ENCODE measurements at regions not wholly inside any gene's neighbourhood (a gene's known extent, or its start where the extent isn't known, plus 50 kb on each side); places are given as distances from the start of the nearest gene placed in this dataset.
"Not testable (repeated sequence)": the region's sequence is repeated elsewhere in the genome, so short reads cannot be mapped to it uniquely, and the experiment has no call there.

DNA sequence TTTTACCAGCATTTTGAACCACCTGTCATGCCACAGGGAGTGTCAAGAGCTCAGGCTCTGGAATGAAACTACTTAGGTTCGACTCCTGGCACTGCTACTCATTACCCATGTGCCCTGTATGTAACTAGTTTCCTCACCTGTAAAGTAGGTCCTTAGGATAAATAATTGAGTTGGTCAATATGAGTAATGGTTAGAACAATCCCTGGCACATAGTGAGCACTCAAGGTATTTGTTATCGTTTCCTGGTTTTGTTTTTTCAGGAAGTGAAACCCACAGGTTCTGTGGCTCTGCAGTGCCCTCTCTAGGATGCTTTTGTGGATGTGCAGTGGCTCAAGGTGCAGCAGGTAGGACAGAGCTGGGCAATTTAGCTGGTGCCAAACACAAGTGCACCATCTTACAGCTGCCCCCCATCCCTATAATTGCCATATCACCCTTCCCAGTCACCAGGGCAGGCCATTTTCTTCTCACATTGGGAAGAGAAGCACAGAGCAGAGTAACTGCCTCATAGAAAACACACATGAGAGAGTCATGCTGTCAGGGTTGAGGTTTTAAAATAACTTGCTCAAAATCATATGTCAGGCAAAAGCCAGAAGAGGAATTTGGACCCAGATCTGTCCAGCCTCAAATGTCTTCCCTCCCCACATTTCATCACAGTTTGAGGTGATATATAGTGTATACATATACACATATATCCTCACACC, 297.5 kb downstream of the RPAP3 start:
- no peak for DNase-seq

GRCh38 chr12:47407463-47408129, 298.2 kb downstream of the RPAP3 start:
- DNase-seq = no peak

- DNase-seq = no peak
Observed at GRCh38 chr12:47403681-47404080, 302.1 kb downstream of the RPAP3 start.

DNA sequence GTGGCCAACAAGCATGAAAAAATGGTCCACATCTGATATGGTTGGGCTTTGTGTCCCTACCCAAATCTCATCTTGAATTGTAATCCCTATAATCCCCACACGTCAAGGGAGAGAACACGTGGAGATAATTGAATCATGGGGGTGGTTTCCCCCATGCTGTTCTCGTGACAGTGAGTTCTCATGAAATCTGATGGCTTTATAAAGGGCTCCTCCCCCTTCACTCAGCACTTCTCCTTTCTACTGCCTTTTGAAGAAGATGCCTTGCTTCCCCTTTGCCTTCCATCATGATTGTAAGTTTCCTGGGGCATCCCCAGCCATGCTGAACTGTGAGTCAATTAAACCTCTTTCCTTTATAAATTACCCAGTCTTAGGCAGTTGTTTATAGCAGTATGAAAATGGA, 304.6 kb downstream of the RPAP3 start:
- DNase-seq = not testable (repeated sequence)

GRCh38 chr12:47400266-47400665, 305.6 kb downstream of the RPAP3 start:
- no peak for DNase-seq

DNA sequence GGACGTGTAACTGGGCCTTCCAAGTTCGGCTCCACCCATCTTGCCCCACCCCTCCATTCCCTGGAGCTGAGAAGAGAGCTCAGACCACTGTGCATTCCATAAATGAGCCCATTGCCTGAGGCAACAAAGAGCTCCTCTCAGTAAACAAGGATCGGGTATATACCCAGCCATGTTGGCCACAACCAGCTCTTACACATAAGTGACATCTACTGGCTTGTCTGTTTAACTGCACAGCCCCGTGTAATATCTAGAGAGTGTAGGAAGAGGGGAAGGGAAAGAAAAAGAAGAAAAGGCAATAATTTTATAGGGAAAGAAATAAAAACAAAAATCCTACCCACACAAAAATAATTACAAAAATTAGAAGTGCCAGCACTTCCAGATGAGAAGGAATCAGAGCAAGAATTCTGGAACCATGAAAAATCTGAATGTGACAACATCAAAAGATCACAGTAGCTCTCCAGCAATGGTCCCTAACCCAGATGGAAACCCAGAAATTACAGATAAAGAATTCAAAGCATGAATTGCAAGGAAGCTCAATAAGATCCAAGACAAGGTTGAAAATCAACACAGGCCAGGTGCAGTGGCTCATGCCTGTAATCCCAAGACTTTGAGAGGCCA, 308.1 kb downstream of the RPAP3 start:
- DNase-seq = peak in 1 of 2 experiments; percentile 6

GRCh38 chr12:47396902-47397663, 308.7 kb downstream of the RPAP3 start:
- DNase-seq = no peak

DNA sequence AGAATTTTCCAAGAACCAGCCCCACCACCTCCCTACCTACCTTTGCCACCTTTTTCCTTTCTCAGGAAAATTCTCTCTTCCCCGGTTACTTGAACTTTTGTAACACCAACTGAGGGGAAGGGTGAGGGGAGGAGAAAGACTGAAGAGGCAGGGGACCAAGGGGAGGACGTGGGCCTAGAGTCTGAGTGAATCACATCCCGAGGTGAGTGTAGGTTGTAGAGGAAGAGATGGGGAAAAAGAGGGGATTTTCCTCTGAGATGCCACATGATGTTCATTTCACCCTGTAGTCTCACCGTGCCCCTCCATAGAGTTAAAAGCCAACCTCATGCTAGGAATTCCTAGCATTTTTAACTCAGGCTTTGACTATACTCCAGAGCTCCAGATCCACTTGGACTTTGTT, 311.8 kb downstream of the RPAP3 start:
- no peak for DNase-seq

- no peak for DNase-seq
Observed at GRCh38 chr12:47393403-47393790, 312.4 kb downstream of the RPAP3 start.

GRCh38 chr12:47391566-47391965, 311.8 kb upstream of the AMIGO2 start:
- no peak for DNase-seq

DNA sequence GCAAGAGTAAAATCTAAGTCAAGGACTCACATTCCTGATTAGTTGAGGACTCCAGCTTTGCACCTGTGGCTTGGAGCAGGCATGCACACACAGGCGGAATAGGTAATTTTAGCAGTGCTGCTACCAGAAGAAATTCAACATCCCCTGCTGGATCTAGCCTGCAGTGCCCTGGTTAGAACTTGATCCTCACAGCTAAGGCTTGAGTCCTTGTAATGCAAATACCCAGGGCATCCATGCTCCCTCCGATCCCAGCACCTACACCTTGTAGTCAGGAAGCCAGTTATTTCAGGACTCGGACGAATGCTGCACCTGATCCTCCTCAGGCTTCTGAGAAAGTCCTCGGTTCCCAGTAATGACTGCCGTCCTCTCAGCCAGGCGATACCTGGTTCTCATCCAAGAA, 309.0 kb upstream of the AMIGO2 start:
- DNase-seq = no peak

DNA sequence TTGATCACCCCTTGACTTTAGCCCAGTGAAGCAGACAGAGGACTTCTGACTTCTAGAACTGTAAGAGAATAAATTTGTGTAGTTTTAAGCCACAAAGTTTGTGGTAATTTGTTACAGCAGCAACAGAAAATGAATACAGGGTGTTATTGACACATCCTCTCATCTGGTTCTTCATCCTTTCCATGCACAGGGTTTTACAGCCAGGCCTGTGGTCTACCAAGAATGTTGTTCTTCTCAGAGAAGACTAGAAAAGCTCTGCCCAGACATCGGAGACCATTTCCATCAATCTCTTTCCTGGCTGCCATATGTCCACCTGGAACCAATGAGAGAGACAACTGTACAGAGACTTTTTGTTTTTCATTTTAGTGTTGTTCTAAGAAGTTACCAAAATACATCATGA, 308.2 kb upstream of the AMIGO2 start:
- no peak for DNase-seq

GRCh38 chr12:47385653-47386052, 305.9 kb upstream of the AMIGO2 start:
- DNase-seq = no peak

DNA sequence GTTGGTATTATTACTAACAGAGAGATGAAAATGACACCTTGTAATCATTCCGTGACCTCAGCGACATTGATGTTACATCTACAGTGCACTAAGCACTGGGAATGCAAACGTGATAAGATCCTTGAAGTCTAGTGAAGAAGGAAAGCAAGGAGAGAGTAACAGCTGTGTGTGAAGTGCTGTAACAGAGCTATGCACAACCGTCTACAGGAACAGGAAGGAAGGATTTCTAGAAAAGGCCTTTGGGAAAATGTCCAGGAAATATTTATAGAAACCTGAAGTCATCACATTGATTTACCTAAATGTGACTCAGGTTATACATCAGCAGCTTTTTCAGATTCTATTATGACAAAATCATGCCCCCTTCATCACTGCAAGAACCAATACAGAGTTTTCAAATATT, 304.2 kb upstream of the AMIGO2 start:
- no peak for DNase-seq

- DNase-seq = no peak
Observed at GRCh38 chr12:47382305-47382704, 302.5 kb upstream of the AMIGO2 start.

GRCh38 chr12:47378907-47379306, 299.1 kb upstream of the AMIGO2 start:
- DNase-seq = no peak

DNA sequence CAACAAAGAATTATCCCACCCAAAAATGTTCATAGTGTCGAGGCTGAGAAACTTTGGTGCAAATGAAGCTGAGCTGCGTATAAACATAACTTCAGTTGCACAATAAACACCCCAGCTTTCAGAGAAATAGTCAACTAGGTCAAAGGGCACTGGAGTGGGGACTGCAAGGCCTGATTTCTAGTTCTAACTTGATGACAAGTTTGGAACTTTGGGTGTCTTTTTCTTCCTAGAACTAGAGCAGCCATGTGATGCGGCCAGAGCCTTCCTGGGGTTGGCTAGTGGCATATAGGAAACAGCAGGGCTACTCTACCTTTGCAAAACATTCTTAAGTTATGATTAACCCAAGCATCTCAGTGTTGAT, 298.4 kb upstream of the AMIGO2 start:
- no peak for DNase-seq

- DNase-seq = peak in 1 of 2 experiments; percentile 24
Observed at GRCh38 chr12:47377414-47378221, 297.9 kb upstream of the AMIGO2 start.

DNA sequence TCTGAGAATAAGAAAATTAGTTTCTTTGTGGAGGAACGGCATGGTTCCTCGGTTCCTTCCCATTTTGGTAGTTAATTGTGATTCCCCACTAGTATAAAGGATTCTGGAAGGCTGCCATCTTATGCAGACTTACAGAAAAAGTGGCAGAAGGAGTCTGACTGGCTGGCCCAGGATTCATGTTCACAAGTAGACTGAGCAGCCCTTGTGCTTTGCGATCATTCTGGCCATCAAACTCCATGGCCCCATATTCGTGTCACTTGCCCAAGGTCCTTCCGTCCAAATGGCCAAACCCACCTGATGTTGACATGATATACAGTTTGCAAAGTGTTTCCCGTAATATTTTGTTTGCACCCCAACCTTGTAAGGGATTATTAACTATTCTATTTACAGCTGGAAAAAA, 297.2 kb upstream of the AMIGO2 start:
- DNase-seq = peak in 1 of 2 experiments; percentile 38

DNA sequence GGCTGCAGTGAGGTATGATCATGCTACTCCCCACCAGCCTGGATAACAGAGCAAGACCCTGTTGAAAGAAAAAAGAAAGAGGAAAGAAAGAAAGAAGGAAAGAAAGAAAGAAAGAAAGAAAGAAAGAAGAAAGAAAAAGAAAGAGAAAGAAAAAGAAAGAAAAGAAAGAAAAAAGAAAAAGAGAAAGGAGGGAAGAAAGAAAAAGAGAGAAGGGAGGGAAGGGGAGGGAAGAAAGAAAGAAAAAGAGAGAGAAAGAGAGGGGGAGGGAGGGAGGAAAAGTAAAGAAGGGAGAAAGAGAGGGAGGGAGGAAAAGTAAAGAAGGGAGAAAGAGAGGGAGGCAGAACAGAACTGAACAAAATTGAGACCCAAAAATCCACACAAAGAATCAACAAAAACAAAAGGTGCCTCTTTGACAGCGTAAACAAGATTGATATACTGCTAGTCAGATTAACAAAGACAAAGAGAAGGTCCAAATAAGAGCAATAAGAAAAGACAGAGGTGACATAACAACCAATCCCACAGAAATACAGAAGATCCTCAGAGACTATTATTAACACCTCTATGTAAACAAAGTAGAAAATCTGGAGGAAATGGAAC, 293.9 kb upstream of the AMIGO2 start:
- DNase-seq = no peak

GRCh38 chr12:47370421-47370820, 290.7 kb upstream of the AMIGO2 start:
- DNase-seq = no peak

- DNase-seq = no peak
Observed at GRCh38 chr12:47369085-47369484, 289.3 kb upstream of the AMIGO2 start.
